Keratinocyte (primary cell): ENCODE measurements at regions not wholly inside any gene's neighbourhood (a gene's known extent, or its start where the extent isn't known, plus 50 kb on each side); places are given as distances from the start of the nearest gene placed in this dataset.

Experiments used
- DNase-seq: peaks from one replicate; pipeline ENCODE4 v3.0.0-alpha.2; 2011; ENCODE audit warnings: low read depth, missing footprints, low spot score
- FAIRE-seq: peaks from 2 replicates; lab custom pipeline; 2011; peaks lifted over from hg19 to GRCh38; lab: Jason Lieb, UNC
- H2AFZ ChIP-seq: 2 replicates; pipeline ENCODE4 v1.6.0; 2012; ENCODE audit warnings: low read length, control low read depth, inconsistent platforms; ENCODE audit not compliant: control insufficient read depth
- H3K27ac ChIP-seq: 2 replicates; pipeline ENCODE4 v1.5.1; 2011; ENCODE audit warnings: low read length; ENCODE audit not compliant: control insufficient read depth, insufficient read depth
- H3K27me3 ChIP-seq: 3 replicates; pipeline ENCODE4 v1.6.0; 2011; ENCODE audit warnings: low read length; ENCODE audit not compliant: control insufficient read depth, insufficient read depth; ENCODE audit errors: extremely low read depth
- H3K36me3 ChIP-seq, 2 experiments: 2 replicates in 1 of 2; 3 replicates in 1 of 2; pipeline ENCODE4 v1.5.1; 2011; ENCODE audit warnings: low read length in 2 of 2, mild to moderate bottlenecking in 1 of 2; ENCODE audit not compliant: control insufficient read depth in 2 of 2, insufficient read depth in 2 of 2; ENCODE audit errors: extremely low read depth in 1 of 2
- H3K4me1 ChIP-seq: 3 replicates; pipeline ENCODE4 v1.5.1; 2011; ENCODE audit warnings: low read length; ENCODE audit not compliant: control insufficient read depth, insufficient read depth; ENCODE audit errors: extremely low read depth
- H3K4me2 ChIP-seq: 3 replicates; pipeline ENCODE4 v1.6.0; 2011; ENCODE audit warnings: low read depth, low read length; ENCODE audit not compliant: control insufficient read depth, insufficient read depth; ENCODE audit errors: extremely low read depth
- H3K4me3 ChIP-seq, 3 experiments: fragments of 200-600 bp in 1 of 3; sonication (generic) in 1 of 3; 2 replicates in 2 of 3; 3 replicates in 1 of 3; pipeline ENCODE4 v1.5.1; 2011 to 2016; ENCODE audit warnings: low read length in 3 of 3, mild to moderate bottlenecking in 3 of 3, control low read depth in 2 of 3, inconsistent platforms in 1 of 3, low read depth in 1 of 3, mixed read lengths in 1 of 3, mixed run types in 1 of 3, moderate library complexity in 1 of 3; ENCODE audit not compliant: control insufficient read depth in 2 of 3, insufficient read depth in 2 of 3; ENCODE audit errors: extremely low read depth in 1 of 3
- H3K79me2 ChIP-seq: 2 replicates; pipeline ENCODE4 v1.6.0; 2012; ENCODE audit warnings: low read length; ENCODE audit not compliant: control insufficient read depth, insufficient read depth
- H3K9ac ChIP-seq: 3 replicates; pipeline ENCODE4 v1.6.0; 2011; ENCODE audit warnings: low read length; ENCODE audit not compliant: control insufficient read depth, insufficient read depth; ENCODE audit errors: extremely low read depth
- H3K9me1 ChIP-seq: 3 replicates; pipeline ENCODE4 v1.6.0; 2011; ENCODE audit warnings: low read length; ENCODE audit not compliant: control insufficient read depth, insufficient read depth; ENCODE audit errors: extremely low read depth
- H3K9me3 ChIP-seq: 2 replicates; pipeline ENCODE4 v1.5.1; 2012; ENCODE audit warnings: low read depth, low read length; ENCODE audit not compliant: control insufficient read depth
- H4K20me1 ChIP-seq: 3 replicates; pipeline ENCODE4 v1.6.0; 2011; ENCODE audit warnings: low read length; ENCODE audit not compliant: control insufficient read depth, insufficient read depth; ENCODE audit errors: extremely low read depth
- EZH2 ChIP-seq: IDR thresholded peaks from one replicate; pipeline ENCODE4 v1.6.1; 2012; ENCODE audit warnings: inconsistent platforms, mild to moderate bottlenecking, low read length, moderate library complexity
- dilution Hi-C: fragments of 300-500 bp; cut with MboI; formaldehyde crosslinking; loops from one replicate; pipeline ENCODE4 v1.7.0; 2020; ENCODE audit warnings: low sequenced_read_pairs; ENCODE audit not compliant: extremely low pct_ligation_motif_present
- TF ChIP-seq, protein P1 (sequence below), 3 experiments: IDR thresholded peaks in 1 of 3; conservative IDR thresholded peaks in 1 of 3; optimal IDR thresholded peaks in 1 of 3; 2 replicates in 2 of 3; 3 replicates in 1 of 3; pipeline versions ENCODE3 to v1.5.1; 2011; ENCODE audit warnings: low read length in 3 of 3, mild to moderate bottlenecking in 3 of 3, moderate library complexity in 2 of 3, control low read depth in 1 of 3, inconsistent platforms in 1 of 3; ENCODE audit not compliant: insufficient read depth in 2 of 3; ENCODE audit errors: extremely low read depth in 1 of 3

GRCh38 chr12:58041441-58041840 is 100.1 kb downstream of the ATP23 start:
- Histone ChIP-seq H3K36me3 (no peaks in the 10 kb centered on the region), H3K4me2 (no peak overlapping the region), H3K27me3 (no peaks in the 10 kb centered on the region), H2AFZ (no peak overlapping the region), H3K4me3 (no peak overlapping the region), H3K79me2 (no peaks in the 10 kb centered on the region), H3K4me1 (no peaks in the 10 kb centered on the region), H3K9me1 (no peaks in the 10 kb centered on the region), H3K9me3 (no peaks in the 10 kb centered on the region), H3K9ac (no peak overlapping the region), H3K27ac (no peak overlapping the region), H4K20me1 (no peaks in the 10 kb centered on the region)
- DNase-seq (no peak), FAIRE-seq (no peak)
- dilution Hi-C loops: no loop called here
- no peak for TF ChIP-seq EZH2
- TF ChIP-seq, protein P1, sequence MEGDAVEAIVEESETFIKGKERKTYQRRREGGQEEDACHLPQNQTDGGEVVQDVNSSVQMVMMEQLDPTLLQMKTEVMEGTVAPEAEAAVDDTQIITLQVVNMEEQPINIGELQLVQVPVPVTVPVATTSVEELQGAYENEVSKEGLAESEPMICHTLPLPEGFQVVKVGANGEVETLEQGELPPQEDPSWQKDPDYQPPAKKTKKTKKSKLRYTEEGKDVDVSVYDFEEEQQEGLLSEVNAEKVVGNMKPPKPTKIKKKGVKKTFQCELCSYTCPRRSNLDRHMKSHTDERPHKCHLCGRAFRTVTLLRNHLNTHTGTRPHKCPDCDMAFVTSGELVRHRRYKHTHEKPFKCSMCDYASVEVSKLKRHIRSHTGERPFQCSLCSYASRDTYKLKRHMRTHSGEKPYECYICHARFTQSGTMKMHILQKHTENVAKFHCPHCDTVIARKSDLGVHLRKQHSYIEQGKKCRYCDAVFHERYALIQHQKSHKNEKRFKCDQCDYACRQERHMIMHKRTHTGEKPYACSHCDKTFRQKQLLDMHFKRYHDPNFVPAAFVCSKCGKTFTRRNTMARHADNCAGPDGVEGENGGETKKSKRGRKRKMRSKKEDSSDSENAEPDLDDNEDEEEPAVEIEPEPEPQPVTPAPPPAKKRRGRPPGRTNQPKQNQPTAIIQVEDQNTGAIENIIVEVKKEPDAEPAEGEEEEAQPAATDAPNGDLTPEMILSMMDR (optimal IDR thresholded peaks at IDR 0.05 in 1 of 3, IDR thresholded peaks at IDR 0.05 in 1 of 3, conservative IDR thresholded peaks at IDR 0.05 in 1 of 3; ENCODE audit: extremely low read depth in 1 of 3, insufficient read depth in 2 of 3, low read length in 3 of 3): no peak

DNA sequence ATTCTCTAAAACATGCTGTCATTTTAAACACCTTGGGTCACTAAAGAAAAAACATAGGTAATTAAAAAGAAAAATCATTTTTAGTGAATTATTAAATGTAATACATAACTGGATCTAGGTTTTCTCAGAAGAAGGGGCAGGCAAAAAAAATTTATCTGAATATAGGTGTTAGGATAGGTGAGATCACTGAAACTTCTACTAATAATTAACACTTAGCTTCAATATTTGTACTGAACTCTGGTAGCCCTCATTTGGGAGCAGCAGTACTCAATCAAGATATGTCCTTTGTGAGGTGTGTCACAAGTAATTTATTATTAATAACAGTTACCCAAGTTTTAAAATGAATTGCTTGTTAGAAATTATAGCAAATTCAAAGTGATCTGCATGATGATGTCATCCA is 103.6 kb downstream of the ATP23 start:
- Histone ChIP-seq H3K9me3 (no peaks in the 10 kb centered on the region), H3K36me3 (no peaks in the 10 kb centered on the region), H2AFZ (no peak overlapping the region), H3K9me1 (no peaks in the 10 kb centered on the region), H3K4me1 (no peaks in the 10 kb centered on the region), H3K79me2 (no peaks in the 10 kb centered on the region), H3K27ac (no peak overlapping the region), H3K9ac (no peak overlapping the region), H3K4me3 (no peak overlapping the region), H4K20me1 (no peaks in the 10 kb centered on the region), H3K4me2 (no peak overlapping the region), H3K27me3 (no peaks in the 10 kb centered on the region)
- no peak for TF ChIP-seq EZH2
- TF ChIP-seq, protein P1 (optimal IDR thresholded peaks at IDR 0.05 in 1 of 3, IDR thresholded peaks at IDR 0.05 in 1 of 3, conservative IDR thresholded peaks at IDR 0.05 in 1 of 3; ENCODE audit: extremely low read depth in 1 of 3, insufficient read depth in 2 of 3, low read length in 3 of 3): no peak
- dilution Hi-C loops: no loop called here
- DNase-seq (no peak), FAIRE-seq (no peak)
